SIG-M5 (cell line): ENCODE measurements at regions not wholly inside any gene's neighbourhood (a gene's known extent, or its start where the extent isn't known, plus 50 kb on each side); places are given as distances from the start of the nearest gene placed in this dataset.

Experiments
- DNase-seq: peaks from one replicate; lab custom pipeline; 2025; lab: John Stamatoyannopoulos, UW

DNA sequence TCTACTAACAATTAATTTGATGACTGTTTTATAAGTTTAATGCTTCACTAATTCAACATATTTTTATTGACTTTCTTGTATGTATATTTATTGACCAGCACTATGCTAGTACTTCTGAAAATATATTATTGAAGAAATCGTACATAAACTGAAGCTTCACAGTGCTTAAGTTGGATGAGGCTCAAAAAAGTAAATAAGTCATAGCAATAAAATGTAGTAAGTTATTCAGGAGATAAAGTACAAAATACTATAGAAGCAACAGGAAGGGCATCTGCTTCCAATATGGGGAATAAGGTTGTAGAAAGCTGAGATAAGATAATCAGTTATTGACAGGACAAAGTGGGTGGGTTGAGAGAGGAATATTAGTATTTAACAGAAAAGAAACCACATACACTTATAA, 944.9 kb upstream of the MIR17HG start:
- DNase-seq, result no peak

- no peak for DNase-seq
Measured at GRCh38 chr13:90403330-90404082, 944.0 kb upstream of the MIR17HG start.

- DNase-seq, result no peak
Measured at GRCh38 chr13:90405301-90405700, 942.2 kb upstream of the MIR17HG start.

GRCh38 chr13:90412980-90413379, 934.5 kb upstream of the MIR17HG start:
- DNase-seq, result no peak

GRCh38 chr13:90413548-90413947, 933.9 kb upstream of the MIR17HG start:
- DNase-seq, result no peak

DNA sequence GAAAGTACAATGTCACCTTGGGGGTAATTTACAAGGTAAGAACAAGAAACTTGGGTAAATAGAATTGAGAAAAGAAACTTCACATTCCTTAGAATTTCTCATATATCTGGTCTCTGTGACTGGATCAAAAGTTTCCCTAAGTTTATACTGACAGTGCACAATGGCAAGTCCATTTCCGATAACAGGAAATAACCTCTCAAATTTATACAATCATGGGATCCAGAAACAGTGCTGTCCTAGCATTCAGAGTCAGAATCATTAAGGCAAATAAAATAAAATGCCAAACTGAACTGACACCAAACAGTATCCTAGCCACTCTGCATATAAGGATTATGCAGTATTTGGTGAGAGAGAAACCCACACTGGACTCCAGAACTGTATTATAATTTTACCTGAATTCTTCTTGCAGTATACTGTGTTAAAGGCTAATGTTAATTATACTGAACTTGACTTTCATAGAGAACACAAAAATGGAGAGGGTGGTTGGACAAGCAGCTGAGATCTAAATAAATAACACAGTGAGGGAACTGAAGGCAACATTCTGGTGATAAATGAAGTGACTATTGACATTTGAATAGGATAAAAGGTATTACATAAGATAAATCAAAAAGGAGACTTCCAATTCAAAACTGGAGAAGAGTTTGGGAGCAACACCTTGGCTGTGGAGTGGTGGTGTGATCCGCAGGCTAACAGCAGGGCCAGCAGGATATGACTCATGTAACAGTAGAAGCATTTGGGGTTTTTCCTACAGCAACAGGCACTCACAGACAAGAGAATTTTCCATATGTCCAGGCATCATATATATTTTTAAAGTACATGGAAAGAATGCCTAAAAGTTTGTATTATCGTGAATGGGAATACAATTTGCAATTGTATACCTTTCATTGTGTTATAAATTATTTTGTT, 932.5 kb upstream of the MIR17HG start:
- no peak for DNase-seq

DNA sequence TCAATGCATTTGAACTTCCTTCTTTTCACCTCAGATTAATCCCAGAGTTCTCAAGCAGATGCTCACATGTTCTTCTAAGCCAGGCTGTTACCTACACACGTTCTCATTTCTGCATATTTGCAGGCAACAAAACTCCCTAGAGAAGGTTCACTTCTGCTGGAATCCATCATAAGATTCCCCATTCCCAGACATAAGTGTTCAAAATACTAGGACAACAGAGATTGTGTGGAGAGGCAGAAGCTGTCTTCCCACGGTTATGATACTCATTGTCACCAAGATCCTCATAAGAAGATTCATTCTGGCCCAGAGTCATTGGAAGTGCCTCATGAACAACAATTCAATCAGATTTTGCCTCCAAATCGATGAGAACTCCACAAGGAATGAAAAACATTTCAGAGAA, 931.6 kb upstream of the MIR17HG start:
- DNase-seq, result no peak

DNA sequence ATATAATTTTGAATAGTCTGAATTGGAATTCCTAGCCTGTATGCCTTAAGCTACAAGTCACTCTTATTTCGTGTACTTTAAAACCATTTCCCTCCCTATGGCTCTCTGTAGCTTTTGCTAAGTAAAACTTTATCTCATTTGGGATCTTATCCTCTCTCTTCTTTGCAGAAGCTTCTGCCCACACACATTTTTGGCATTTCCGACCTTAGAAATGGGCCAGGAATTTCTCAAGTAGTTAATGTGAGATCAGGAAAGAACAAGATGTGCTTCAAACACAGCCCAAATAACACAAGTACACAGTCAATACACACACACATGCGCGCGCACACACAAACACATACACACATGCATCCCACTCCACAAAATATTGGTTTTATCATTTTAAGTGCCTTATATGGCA, 931.0 kb upstream of the MIR17HG start:
- DNase-seq, result no peak

DNA sequence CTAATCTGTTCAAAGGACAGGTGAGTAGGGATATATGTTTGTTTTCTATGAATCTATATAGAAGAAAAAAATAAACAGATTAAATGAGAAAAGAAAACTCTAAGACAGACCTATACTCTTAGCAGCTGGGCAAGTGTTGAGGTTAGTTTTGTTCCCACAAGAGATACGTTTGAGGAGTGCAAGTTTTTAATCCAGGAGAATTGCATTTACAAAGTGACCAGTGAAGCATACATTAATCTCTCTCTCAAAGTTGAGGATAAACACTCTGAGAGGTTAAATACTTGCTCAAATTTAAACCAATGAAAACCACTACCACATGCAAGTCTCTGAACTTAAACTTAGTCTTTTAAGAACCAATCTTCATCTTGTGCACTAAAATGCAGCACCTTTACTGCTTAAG, 930.5 kb upstream of the MIR17HG start:
- no peak for DNase-seq

GRCh38 chr13:90420683-90421082, 926.8 kb upstream of the MIR17HG start:
- DNase-seq, result no peak

- no peak for DNase-seq
Measured at GRCh38 chr13:90427322-90428272, 919.9 kb upstream of the MIR17HG start.

DNA sequence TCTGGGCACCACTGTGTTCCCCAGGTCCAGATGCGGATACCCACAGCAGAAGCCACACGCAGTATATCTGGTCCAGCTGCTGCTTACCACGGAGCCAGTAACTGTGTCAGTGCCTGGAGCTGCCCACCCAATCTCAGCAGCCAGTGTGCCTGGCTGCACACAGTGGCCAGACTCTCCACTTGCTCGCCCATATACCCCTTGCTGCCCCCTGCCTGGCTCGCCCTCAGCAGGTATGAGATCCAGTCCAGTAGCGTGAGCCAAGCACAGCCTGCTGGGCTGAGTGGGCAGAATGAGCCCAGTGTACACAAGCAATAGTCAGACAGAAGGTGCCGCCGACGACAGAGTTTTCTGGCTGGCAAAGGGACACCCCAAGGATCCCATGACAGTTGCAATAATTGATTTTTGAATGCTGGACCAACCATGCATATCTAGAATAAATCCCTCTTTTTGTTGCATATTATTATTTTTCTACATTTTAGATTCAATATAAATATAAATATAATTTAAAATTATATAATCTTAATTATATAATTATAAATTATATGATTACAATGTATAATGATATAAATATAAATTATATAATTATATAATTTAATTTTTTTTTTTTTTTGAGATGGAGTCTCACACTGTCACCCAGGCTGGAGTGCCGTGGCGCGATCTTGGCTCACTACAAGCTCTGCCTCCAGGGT, 918.8 kb upstream of the MIR17HG start:
- DNase-seq, result no peak

- DNase-seq, result no peak
Measured at GRCh38 chr13:90430127-90430526, 917.4 kb upstream of the MIR17HG start.

DNA sequence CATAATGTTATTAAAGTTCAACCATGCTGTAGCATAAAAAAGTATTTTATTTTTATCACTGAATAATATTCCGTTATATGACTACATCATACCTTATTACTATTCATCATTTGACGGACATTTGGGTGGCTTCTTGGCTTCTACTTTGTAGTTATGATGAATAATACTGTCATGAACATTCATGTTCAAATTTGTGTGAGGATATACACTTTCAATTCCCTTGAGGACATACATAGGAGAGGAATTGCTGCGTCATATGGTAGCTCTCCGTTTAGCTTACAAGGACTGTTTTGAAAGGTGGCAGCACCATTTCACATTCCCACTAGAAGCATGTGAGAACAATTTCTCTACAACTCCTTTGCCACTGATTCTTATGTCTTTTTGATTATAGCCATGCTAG, 910.8 kb upstream of the MIR17HG start:
- DNase-seq, result no peak

DNA sequence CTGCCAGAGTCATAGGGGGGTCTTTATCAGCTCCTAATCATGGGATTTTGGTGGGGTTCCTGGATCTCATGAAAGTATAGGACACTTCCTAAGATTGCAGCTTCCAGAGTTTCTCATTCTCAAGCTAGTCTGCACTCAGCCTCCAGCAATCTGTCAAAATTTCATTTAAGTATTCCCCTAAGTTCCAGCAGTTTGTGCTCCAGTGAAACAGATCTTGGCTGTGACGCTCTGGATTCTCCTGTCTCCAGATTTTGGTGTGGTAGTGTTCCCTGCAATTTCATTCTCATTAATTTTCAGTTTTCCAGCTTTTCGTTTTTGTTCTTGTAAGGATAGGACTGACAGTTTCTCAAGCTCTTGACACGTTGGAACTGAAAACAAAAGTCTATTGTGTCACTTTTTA, 908.9 kb upstream of the MIR17HG start:
- no peak for DNase-seq

- DNase-seq, result no peak
Measured at GRCh38 chr13:90443268-90443667, 904.2 kb upstream of the MIR17HG start.

- no peak for DNase-seq
Measured at GRCh38 chr13:90444232-90444631, 903.3 kb upstream of the MIR17HG start.

DNA sequence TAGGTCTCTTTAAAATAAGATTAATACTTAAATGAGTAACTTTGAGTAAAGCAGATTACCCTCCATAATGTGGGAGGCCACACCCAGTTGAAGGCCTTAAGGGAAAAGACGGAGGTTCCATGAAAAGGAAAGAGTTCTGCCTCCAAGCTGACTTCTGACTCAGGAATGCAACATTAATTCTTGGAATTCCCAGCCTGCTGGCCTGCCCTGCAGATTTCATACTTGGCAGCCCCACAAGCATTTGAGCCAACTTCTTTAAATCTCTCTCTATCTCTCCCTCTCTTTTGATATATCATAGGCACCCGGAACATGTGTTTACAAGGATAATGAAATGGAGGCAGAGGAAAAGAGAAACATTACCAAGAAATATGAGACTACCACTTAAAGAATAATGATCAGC, 902.3 kb upstream of the MIR17HG start:
- no peak for DNase-seq

GRCh38 chr13:90447034-90447733, 900.3 kb upstream of the MIR17HG start:
- DNase-seq, result no peak

DNA sequence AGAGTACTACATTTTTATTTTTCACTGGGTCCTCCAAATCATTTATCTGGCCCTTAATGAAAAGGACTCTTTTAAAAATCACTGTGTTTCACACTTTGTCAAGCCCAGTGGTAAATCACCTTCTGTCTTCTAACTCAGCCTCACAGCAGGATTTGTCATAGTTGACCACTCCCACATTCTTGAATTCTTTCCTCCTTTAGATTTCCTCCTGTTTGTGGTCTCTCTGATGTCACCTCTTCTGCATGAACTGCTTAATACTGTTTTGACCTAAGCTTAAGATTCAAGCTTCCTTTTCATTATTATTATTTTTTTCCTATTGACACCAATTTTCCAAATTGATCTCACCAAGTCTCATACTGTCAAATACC, 899.8 kb upstream of the MIR17HG start:
- no peak for DNase-seq

GRCh38 chr13:90448466-90449037, 898.9 kb upstream of the MIR17HG start:
- no peak for DNase-seq
